ENCODE measurements at regions not wholly inside any gene's neighbourhood (a gene's known extent, or its start where the extent isn't known, plus 50 kb on each side); places are given as distances from the start of the nearest gene placed in this dataset.
"Not testable (repeated sequence)": the region's sequence is repeated elsewhere in the genome, so short reads cannot be mapped to it uniquely, and the experiment has no call there.

DNA sequence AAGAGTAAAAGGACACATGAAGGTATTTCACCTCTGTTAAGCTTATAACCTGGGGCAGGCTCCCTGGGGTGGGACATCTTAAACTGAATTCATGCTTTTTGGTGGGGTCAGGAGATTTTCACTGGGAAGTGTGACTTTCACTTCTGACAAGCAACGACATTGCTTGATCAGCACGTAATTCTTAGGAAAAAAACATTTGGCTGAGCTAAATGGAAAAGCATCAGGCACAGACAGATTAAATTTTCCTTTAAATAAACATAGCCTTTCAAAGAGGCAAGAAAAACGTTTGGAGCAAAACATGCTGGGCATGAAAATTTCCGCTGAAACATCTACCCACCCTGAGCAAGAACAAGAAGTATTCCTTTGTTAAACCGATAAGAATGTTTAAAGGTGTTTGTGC, 674.0 kb upstream of the CELF4 start:
- DNase-seq, result no peak

DNA sequence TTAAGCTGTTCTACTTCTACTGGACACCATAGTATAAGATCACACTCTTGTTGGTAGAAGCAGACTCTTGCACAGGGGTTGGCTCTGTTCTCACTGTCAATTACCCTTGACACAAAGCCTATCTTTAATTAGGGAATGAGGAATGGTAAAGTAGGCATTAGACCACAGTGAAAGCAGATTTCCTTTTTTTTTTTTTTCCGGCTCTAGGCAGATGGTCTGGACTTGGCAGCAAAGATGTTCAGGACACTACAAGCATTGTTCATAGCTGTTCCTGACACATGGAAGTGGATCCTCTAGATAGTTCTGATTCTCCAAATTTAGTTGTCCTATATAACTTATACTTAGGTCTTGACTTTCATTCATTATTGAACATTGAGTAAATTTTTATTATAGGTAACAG, 672.2 kb upstream of the CELF4 start:
- DNase-seq, result no peak

DNA sequence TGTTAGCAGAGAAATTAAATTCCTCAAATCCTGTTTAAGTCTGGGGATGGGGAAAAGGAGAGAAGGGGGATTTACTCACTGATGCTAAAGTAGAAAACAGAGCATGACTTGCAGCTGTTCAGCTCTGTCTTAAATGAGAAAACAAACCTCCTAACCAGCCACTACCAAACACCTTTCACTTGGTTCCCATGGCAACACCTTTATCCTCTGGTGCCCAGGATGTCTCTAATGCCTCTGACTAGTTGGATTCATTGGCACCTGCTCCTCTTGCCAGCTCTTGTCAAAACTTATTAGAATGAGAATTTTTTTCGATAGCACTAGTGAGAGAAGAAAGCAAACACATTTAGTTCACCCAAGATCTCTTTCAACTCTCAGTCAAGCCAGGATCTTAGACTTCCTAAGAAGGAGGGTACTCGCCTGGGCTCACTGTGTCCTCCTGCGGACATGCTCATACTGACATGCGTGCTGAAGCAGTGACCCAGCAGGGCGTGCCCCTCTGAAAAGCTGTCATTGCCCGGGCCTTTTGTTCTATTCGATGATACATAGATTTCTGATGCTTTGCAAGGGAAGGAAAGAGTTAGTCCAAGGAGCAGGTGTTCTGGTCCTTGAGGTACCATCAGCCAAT, 656.0 kb upstream of the CELF4 start:
- no peak for DNase-seq

DNA sequence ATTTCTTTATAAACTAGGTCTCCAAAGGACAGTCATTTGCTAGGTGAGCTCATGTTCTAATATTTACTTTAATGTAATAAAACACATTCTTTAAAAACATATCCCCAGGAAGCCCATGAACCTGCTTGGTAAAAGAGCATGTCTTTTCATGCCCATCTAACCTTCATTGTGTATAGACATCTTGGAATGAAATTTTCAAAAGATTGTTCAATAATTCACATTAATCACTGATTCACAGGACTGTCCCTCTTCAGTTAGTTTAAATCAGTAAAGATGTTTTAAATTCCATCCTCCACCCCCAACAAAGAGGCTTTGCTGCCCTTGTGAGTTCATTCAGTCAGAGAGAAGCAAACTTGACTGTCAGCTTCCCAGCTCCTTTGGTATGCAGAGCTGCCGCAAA, 633.4 kb upstream of the CELF4 start:
- no peak for DNase-seq

DNA sequence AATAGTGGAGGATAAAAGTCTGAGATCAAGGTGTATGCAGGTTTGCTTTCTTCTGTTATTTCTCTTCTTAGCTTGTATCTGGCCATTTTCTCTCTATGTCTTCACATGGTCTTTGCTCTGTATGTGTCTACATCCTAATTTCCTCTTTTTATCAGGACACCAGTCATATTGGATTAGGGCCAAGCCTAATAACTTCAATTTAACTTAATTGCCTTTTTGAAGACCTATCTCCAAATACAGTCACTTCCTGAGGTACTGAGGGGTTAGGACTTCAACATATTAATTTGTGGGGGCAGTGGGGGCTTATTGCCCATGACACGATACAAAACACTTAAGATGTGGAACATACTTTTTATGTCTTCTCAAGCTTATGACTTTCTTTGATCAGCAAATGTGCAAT, 632.9 kb upstream of the CELF4 start:
- no peak for DNase-seq

DNA sequence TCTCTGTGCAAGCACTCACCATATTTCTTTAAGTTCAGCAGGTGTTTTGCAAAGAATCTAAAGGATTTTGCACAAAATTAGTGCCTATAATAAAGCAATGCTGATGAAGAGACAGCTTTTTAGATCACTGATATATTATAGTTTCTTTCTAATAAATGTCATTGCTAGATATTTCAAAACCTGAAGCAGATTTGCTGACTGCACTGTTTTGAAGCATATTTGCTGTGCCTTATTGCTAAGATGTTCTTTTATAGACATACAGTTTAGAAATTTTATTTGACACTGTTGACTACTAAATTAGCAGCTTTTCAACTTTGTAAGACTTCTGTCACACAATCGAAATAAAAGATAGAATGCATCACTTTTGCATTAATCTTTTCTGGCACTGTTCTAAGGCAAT, 620.9 kb upstream of the CELF4 start:
- DNase-seq, result no peak

DNA sequence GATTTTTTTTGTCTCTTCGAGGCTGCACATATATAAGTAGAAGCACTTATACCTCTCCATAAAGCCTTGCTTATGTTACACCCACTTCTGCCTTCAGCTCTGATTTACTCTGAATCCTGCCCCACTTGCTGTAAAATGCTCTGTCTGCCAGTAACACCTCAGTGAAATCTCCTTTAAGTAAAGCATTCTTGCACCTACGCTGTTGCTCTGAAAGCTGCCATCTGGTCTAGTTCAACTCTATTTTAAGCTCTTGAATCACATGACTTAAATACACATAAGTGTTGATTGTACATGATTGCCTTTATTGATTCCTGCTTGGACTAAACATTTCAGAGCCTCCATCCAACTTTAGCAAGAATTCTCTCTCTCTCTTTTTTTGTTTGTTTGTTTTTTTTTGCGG, 609.0 kb upstream of the CELF4 start:
- DNase-seq, result no peak

DNA sequence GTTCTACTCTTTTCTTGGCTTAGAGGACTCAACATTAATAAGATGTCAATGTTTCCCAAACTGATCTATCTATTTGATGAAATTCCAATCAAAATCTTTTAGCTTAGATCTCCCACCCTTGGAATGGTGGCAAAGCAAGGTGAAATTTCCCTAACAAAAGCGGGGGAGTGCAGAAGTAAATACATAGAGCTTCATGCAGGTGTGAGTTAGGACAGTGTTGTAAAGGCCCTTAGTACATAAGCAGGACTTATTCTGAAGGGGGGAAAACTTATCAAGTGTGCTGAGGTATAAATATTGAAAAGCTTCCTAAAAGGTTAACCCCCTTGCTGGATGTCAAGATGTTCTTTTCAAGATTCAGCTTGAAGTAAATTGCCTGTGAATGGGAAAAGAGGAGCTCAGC, 608.6 kb upstream of the CELF4 start:
- no peak for DNase-seq

DNA sequence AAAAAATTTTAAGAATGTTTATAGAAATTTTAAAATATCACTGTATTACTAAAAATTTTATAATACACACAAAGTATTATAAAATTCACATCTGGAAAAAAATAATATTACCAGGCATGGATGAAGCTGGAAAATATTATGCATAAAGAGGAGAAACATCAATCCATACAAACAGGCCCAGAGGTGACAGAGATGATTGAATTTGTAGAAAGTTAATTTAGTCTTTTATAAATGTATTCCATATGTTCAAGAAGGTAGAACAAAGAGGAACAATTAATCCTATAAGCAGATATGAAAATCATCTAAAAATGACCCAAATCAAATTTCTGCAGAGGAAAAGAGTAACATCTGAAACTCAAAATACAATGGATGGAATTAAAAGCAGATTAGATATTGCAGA, 605.2 kb upstream of the CELF4 start:
- DNase-seq, result no peak

DNA sequence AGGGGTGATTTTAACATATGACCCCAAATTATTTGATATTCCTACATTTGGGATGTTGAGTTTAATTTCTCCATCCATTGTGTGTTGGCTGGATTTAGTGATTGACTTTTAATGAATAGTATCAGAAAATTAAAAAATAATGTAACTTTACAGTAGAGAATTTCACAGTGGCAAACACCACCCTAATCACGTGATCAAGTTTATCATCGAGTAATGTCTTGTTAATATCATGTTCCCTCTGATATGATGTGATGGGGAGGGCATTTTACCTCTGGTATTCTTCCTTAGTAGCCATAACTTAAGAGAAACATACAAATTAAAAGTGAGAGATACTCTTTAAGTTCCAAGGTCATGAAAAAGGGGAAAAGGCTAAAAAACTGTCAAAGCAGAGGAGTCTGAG, 602.0 kb upstream of the CELF4 start:
- no peak for DNase-seq

DNA sequence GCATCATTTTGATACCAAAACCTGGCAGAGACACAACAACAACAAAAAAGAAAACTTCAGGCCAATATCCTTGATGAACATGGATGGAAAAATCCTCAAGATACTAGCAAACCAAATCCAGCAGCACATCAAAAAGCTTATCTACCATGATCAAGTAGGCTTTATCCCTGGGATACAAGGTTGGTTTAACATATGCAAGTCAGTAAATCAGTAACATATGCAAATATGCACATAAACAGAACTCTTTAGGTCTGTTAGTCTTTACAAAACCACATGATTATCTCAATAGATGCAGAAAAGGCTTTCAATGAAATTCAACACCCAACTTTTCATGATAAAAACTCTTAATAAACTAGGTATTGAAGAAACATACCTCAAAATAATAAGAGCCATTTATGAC, 587.5 kb upstream of the CELF4 start:
- not testable (repeated sequence) for DNase-seq

DNA sequence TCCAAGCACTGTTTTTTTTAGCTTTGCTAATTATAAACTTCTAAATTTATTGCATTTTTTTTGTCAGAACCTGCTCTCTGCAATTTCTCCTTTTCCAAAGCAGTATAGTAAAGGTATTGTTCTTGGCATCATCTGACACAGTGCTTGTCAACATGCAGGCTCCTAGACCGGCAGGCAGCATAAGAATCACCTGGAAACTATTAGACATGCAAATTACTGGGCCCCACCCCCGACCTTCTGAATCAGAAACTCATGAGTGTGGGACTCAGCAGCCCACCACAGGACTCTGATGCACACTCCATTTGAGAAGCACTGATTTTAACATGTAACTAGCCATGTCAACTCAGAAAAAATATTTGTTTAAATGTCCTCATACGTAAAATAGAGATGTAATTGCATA, 551.1 kb upstream of the CELF4 start:
- no peak for DNase-seq

DNA sequence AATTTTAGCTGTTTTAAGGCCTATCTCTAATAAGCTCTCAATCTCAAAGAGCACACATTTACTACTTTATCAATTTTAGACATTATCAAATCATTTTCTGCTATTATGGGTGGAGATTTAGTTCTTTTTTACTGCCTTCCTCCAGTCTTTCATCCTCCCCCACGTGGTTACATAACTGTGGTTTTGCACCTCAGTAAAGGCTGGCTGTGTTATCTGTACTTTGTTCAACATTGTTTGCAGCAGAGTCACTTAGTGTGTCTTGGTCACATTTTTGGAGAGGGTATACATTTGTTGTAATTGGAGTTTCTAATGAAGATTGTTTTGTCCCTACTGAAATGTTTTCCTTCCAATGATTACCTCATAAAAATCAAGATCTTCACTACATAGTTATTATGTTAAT, 549.6 kb upstream of the CELF4 start:
- no peak for DNase-seq

DNA sequence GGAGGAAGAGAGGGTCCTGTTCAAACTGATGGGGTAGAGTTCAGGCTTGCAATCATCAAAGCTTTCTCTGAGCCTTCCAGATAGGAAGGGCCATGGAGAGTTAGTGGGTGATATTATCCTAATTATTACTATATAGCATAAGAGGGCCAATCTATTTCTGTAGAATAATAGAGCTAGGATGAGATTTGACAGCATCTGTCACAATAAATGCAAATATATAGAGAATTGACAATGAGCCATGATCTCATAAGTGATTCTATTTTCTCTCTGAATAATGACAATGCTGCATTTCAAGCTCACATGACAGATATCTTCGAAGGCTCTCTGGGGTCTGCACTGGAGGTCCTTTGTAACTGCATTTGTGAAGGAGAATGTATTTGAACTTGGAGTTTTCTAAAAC, 521.9 kb upstream of the CELF4 start:
- DNase-seq, result no peak

DNA sequence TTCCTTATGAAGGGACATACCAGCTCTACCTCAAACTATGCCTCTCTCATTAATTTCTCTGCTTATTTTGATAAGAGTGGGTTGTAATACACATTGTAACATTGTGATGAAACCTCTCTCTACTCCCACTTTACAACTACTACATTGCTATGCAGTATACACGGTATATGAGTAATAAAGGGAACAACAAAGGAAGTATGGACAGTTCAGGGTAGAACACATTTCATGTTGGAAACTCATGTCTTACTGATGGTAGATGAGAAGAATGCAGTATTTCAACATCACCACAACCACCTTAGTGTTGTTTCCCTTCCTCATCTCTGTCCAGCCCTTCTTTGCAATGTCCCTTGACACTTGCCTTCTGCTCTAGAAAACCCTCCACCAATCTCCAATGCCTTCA, 515.9 kb upstream of the CELF4 start:
- DNase-seq, result no peak

DNA sequence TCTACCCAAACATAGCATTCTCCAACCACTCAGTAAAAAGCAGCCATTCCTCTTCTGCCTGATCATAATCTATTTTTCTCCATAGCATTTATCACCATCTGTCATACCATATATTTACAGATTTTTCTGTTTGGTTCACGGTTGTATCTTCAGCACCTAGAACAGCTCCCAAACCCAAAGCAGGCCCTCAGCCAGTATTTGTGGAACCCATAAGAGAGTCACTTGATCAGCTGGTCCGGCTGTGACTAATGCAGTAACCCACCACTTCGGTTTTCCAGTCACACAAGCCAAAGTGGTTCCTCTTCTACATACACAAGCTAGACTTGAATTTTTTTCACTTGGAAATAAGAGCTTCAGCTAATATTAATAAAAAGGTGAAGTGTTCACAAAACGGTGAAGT, 511.6 kb upstream of the CELF4 start:
- DNase-seq, result no peak

DNA sequence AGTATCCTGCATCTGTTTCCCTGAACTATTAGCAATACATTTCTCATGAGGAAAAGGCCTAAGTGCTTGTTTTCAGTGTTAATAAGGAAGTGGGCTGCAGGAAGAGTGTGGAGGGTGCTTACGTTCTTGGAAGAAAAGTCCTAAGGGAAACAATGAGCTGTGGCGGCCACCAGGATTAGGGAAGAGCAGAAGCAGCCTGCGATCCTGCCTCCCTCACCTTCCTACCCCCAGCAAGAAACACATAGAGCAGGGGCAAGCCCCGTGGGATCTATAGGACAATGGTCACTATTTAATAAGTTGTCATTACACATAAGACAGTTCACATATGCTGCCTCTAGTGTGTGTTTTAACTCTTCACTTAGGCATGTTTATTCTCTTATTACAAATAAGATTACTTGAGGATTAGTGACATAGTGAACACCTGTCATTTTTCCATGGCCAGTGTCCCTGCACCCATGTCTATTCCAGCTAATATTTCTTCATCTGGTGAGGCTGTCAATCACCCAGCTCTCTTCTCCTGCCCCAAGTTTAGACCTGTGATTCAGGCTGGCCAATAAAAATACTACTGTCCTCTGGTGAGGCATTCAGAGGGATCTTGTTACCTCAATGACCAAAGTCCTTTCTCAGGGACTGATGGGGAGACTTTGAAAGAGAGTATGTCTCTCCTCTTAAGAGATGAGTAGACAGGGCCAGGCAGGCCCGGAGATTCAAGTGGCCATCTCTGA, 510.9 kb upstream of the CELF4 start:
- DNase-seq, result no peak

DNA sequence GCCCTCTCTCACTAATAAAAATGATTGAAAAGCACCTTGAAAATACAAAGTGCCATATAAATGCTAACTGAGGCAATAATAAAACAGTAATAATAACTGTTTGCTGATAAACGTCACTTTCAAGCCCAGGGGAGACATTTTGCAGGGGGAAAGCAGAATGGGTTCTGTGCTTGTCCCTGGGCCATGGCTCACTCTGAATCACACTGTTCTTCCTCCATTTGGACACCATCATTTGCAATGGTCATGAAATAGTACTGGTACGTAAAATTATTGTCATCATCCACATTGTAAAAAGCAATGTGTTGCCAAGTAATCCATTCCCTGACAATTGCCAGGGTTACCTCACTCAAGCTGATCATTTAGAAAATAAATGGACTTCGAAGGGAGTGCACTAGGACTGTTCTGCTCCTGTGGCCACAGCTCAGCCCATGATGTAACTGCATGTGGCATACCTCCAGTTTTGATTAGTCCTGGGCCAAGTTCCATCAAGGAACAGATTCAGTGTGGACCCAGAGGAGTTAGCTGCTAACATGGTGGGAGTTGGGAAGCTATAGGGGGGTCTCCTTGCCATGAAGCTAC, 508.8 kb upstream of the CELF4 start:
- DNase-seq, result no peak

DNA sequence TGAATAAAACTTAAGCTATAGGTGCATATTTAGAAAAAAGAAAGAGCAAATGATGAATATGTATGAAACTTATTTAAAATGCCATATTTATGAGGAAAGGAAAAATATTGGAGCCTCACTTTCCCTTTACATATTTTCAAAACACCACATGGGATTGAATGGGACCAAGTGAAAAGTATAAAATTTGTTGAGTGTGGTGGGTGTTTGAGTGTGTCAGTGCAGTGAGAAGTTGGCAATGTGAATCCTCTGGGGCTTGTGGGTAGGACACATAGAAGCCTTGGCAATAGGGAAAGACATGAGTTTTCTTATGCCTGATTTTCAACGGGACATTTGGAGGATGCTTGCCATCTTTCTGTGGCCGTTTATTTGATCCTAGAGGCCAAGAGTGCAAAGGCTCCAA, 502.2 kb upstream of the CELF4 start:
- no peak for DNase-seq

DNA sequence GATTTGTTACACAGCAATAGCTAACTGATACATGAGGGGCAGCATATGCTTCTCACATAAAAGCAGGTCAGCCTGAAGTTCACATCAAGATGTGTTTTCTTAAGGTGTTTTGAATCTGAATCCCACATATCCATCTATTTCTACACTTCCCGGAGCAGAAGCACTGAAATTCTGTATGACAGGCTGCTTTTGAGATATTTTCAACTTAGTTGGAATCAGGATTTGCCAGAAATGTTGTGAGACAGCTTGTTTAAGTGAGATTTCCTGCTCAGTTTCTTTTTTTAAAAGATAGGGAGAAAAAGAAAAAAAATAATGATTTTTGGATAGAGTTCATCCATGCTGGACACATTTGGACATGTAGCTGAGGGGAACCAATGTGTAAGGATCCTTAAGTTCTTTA, 501.5 kb upstream of the CELF4 start:
- DNase-seq, result no peak

DNA sequence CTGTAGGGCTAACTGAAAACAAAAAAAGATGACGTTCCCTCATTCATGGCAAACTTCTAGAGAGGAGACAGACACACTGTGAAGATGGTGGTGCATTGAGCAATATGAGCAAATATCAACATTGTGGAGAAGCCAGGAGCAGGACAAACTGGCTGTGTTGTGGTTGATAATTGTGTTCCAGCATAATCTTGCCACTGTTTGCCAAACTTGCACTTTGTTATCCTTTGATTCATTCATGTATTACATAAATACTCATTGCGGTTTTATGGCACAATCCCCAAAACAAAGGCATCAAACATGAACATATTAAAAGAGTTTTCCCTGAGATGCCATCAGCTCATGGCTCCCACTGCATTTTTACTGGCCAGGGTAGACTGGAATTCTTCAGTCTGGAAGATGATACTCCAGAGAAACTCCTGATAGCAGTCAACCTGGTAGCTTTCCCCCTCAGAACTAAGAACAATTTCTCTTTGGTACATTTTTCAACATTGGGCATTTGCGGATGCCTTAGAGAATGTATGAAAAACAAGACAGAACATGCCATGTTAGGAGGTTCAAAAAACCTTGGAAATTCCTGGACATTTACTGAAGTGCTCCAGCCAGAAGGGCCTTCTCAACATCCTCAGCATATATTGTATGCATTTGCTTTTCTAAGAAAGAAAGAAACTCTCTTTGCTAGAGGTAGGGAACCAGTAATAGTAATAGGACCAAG, 487.4 kb upstream of the CELF4 start:
- DNase-seq, result no peak

DNA sequence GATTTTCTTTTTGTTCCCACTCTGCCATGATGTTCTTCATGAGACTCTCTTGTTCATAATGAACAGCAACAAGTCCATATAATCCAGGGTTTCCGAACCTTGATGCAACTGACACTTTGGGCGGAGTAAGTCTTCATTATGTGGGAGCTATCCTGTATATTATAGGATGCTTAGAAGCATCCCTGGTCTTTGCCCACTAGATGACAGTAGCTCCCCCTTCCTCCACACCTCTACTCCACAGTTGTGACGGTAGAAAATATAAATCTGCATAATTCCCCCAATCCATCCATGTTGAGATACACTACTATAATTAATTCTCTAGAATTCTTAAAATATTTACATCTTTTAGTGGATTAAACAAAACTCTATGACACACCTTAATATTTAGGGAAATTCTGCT, 482.2 kb upstream of the CELF4 start:
- DNase-seq, result no peak

DNA sequence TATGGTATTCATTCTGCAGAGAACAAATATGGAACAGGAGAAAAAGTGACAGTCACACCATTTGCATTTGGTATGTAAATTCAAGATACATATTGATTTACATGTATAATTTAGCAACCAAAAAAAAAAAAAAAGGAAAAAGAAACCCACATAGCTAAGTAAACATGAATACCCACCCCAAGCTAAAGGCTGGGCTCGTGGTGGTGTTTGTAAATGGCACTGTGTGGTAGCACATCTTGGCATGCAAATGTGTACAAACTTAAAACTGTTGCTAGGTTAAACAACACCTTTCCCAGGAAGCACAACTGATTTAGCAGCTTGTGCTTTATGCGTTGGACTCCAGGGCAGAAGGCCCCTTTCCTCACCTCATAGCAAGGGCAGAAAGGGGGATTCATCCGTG, 481.1 kb upstream of the CELF4 start:
- DNase-seq, result no peak

DNA sequence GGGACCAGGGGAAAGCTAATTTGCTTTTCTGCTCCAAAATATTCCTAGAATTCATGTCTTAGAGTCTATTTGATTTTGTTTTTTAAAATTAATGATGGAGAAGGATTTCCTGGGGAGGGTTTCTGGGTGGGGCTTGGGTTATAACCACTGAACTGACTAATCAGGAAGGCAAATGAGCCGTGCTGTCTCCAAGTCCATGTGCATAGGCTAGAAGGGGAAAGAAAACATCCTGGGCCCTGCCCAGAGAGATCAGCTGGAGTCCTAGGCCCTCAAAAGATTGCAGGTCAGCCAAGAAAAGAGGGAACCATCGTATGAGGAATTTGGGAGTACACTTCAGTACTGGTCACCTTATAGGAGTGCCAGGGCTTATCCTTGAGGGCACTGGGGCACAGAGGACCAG, 480.2 kb upstream of the CELF4 start:
- DNase-seq, result no peak
